WTC11 (cell line): ENCODE measurements at regions not wholly inside any gene's neighbourhood (a gene's known extent, or its start where the extent isn't known, plus 50 kb on each side); places are given as distances from the start of the nearest gene placed in this dataset.
A peak's percentile ranks its signal among the peaks of the same experiment; 100 is the strongest.

ENCODE experiments used
- ATAC-seq: fragments of 200-7000 bp; cut with Tn5 transposase; 2 replicates; pipeline ENCODE4 v1.10.0; 2021; ENCODE audit warnings: mild to moderate bottlenecking, moderate library complexity
- CTCF ChIA-PET: fragments of 300-600 bp; sonication (Branson Sonifier 250); formaldehyde crosslinking; loops from one replicate; lab custom pipeline; 2021; ENCODE audit warnings: antibody characterized with exemption; lab: Charles Lee
- POLR2A ChIA-PET: fragments of 350-600 bp; sonication (Branson Sonifier 250); formaldehyde crosslinking; loops from one replicate; lab custom pipeline; 2021; ENCODE audit warnings: antibody characterized with exemption; lab: Charles Lee
- DNase-seq: peaks from one replicate; pipeline ENCODE4 v3.0.0; 2021; ENCODE audit warnings: low spot score
- H3K27ac Mint-ChIP-seq: 2 replicates; pipeline ENCODE4 v1.8.0; 2021; ENCODE audit warnings: mixed read lengths
- H3K27me3 Mint-ChIP-seq: 2 replicates; pipeline ENCODE4 v1.8.0; 2021; ENCODE audit warnings: low read depth, mild to moderate bottlenecking, moderate library complexity, mixed read lengths
- H3K36me3 Mint-ChIP-seq: 2 replicates; pipeline ENCODE4 v1.8.0; 2021; ENCODE audit warnings: mixed read lengths
- H3K4me1 Mint-ChIP-seq: 2 replicates; pipeline ENCODE4 v1.8.0; 2022; ENCODE audit warnings: mixed read lengths
- H3K4me3 Mint-ChIP-seq: 2 replicates; pipeline ENCODE4 v1.8.0; 2021; ENCODE audit warnings: mild to moderate bottlenecking, moderate library complexity, mixed read lengths
- H3K9me3 Mint-ChIP-seq: 2 replicates; pipeline ENCODE4 v1.8.0; 2021; ENCODE audit warnings: mixed read lengths
- ATF1 ChIP-seq: sonication (generic); formaldehyde crosslinking; IDR thresholded peaks from 2 replicates; pipeline ENCODE4 v1.8.1; 2023; ENCODE audit warnings: mild to moderate bottlenecking, moderate library complexity, missing genetic modification reagents
- CREB1 ChIP-seq: sonication (generic); formaldehyde crosslinking; IDR thresholded peaks from 2 replicates; pipeline ENCODE4 v1.8.0; 2023; ENCODE audit warnings: mild to moderate bottlenecking, missing genetic modification reagents
- ESRRA ChIP-seq: sonication (generic); formaldehyde crosslinking; IDR thresholded peaks from 2 replicates; pipeline ENCODE4 v1.8.1; 2022; ENCODE audit warnings: mild to moderate bottlenecking, missing genetic modification reagents, borderline replicate concordance
- ETV6 ChIP-seq: sonication (generic); formaldehyde crosslinking; IDR thresholded peaks from 2 replicates; pipeline ENCODE4 v1.8.1; 2022; ENCODE audit warnings: mild to moderate bottlenecking, missing genetic modification reagents
- JUN ChIP-seq: sonication (generic); formaldehyde crosslinking; IDR thresholded peaks from 2 replicates; pipeline ENCODE4 v1.8.0; 2023; ENCODE audit warnings: mild to moderate bottlenecking, missing genetic modification reagents
- NR3C1 ChIP-seq: sonication (generic); formaldehyde crosslinking; conservative IDR thresholded peaks from 2 replicates; pipeline ENCODE4 v1.8.1; 2023; ENCODE audit warnings: low read depth, mild to moderate bottlenecking, missing genetic modification reagents
- PRRX2 ChIP-seq: fragments of 250-450 bp; sonication (Bioruptor Pico); IDR thresholded peaks from 2 replicates; pipeline ENCODE4 v1.8.0; 2021; ENCODE audit warnings: mild to moderate bottlenecking
- RORB ChIP-seq: fragments of 250-450 bp; sonication (Bioruptor Pico); IDR thresholded peaks from 2 replicates; pipeline ENCODE4 v1.9.0; 2021; ENCODE audit warnings: mild to moderate bottlenecking
- SMAD4 ChIP-seq: sonication (generic); formaldehyde crosslinking; IDR thresholded peaks from 2 replicates; pipeline ENCODE4 v1.8.0; 2022; ENCODE audit warnings: mild to moderate bottlenecking, missing genetic modification reagents
- ZNF121 ChIP-seq: sonication (generic); formaldehyde crosslinking; IDR thresholded peaks from 2 replicates; pipeline ENCODE4 v1.8.0; 2023; ENCODE audit warnings: missing genetic modification reagents
- ZNF263 ChIP-seq: sonication (generic); formaldehyde crosslinking; IDR thresholded peaks from 2 replicates; pipeline ENCODE4 v1.8.1; 2022; ENCODE audit warnings: low read depth, mild to moderate bottlenecking, moderate library complexity, missing genetic modification reagents
- ZNF671 ChIP-seq: fragments of 250-450 bp; sonication (Bioruptor Pico); IDR thresholded peaks from 2 replicates; pipeline ENCODE4 v1.8.0; 2021; ENCODE audit warnings: mild to moderate bottlenecking
- TF ChIP-seq, protein P1 (sequence below): sonication (generic); formaldehyde crosslinking; IDR thresholded peaks from 2 replicates; pipeline ENCODE4 v1.8.0; 2022; ENCODE audit warnings: missing genetic modification reagents
- TF ChIP-seq, protein P2 (sequence below): fragments of 250-450 bp; sonication (Bioruptor Pico); IDR thresholded peaks from 2 replicates; pipeline ENCODE4 v1.9.0; 2021; ENCODE audit warnings: mild to moderate bottlenecking
- TF ChIP-seq, protein P3 (sequence below): sonication (generic); formaldehyde crosslinking; IDR thresholded peaks from 2 replicates; pipeline ENCODE4 v1.8.1; 2023; ENCODE audit warnings: mild to moderate bottlenecking, missing genetic modification reagents
- TF ChIP-seq, protein P4 (sequence below): sonication (generic); formaldehyde crosslinking; IDR thresholded peaks from 2 replicates; pipeline ENCODE4 v1.8.0; 2022; ENCODE audit warnings: mild to moderate bottlenecking, missing genetic modification reagents
- TF ChIP-seq, protein P5 (sequence below): fragments of 250-450 bp; sonication (Bioruptor Pico); IDR thresholded peaks from 2 replicates; pipeline ENCODE4 v1.9.0; 2021; ENCODE audit warnings: mild to moderate bottlenecking
- TF ChIP-seq, protein P6 (sequence below): fragments of 200-600 bp; IDR thresholded peaks from 2 replicates; pipeline ENCODE4 v1.8.0; 2022; ENCODE audit warnings: antibody characterized with exemption
- TF ChIP-seq, protein P7 (sequence below): fragments of 250-450 bp; sonication (Bioruptor Pico); IDR thresholded peaks from 2 replicates; pipeline ENCODE4 v1.8.0; 2021; ENCODE audit warnings: mild to moderate bottlenecking

DNA sequence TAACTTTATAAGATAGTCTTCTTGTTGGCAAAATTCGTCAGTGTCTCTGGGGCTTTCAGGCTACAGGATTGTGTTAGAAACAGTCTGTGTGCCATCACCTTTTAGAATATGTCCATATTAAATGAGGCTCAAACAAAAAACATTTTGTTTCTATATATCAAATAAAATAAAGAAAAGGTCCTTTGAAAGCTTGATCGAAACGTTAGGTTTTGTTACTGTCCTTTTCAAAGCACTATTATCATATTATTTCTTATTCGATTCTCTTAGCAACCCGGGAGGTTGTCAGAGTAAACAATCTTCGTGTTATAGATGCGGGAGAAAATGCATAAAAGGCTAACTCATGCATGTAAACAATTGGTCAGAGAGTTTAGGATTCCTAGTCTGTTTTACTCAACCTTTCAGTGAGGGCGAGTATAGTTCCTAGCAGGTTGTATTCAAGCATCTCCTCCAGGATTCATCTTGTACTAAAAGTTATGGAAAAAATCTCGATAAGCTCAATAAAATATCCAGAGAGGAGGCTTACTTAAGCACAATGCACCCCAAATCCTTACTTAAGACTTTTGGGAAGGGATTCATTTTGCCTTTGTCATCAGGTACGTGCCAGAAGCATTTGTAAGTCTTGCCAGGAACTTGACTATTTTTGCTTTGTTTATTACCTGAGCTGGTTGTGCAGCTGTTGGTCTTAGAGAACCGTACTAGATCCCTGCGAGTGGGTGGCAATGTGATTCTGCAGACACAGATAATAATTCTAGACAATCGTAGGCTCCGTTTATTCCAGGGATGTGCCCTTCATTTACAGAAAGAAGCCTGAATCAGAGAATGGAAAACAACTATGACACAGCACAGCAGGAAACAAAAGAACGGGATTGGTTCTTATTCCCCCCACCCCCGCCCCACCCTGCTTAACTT, 159.6 kb upstream of the ZNF217 start:
- H3K27ac Mint-ChIP-seq, result peak overlapping the region; percentile 98
- ChIA-PET CTCF (interaction anchor here (0.9 to 1.8 kb wide), 2 partner anchors 16 to 162 kb away, joined by 4 to 6 read pairs; no protein-coding TSS in a partner anchor), POLR2A (interaction anchor here (1.0 kb wide), 2 partner anchors 12 to 16 kb away, joined by 3 read pairs; no protein-coding TSS in a partner anchor)
- no peaks in the 10 kb centered on the region for H3K36me3 Mint-ChIP-seq
- peaks cover 67% of the 10 kb centered on the region for H3K4me1 Mint-ChIP-seq
- no peak for TF ChIP-seq ZNF121 (CRISPR knock-in tag)
- TF ChIP-seq, protein P1, sequence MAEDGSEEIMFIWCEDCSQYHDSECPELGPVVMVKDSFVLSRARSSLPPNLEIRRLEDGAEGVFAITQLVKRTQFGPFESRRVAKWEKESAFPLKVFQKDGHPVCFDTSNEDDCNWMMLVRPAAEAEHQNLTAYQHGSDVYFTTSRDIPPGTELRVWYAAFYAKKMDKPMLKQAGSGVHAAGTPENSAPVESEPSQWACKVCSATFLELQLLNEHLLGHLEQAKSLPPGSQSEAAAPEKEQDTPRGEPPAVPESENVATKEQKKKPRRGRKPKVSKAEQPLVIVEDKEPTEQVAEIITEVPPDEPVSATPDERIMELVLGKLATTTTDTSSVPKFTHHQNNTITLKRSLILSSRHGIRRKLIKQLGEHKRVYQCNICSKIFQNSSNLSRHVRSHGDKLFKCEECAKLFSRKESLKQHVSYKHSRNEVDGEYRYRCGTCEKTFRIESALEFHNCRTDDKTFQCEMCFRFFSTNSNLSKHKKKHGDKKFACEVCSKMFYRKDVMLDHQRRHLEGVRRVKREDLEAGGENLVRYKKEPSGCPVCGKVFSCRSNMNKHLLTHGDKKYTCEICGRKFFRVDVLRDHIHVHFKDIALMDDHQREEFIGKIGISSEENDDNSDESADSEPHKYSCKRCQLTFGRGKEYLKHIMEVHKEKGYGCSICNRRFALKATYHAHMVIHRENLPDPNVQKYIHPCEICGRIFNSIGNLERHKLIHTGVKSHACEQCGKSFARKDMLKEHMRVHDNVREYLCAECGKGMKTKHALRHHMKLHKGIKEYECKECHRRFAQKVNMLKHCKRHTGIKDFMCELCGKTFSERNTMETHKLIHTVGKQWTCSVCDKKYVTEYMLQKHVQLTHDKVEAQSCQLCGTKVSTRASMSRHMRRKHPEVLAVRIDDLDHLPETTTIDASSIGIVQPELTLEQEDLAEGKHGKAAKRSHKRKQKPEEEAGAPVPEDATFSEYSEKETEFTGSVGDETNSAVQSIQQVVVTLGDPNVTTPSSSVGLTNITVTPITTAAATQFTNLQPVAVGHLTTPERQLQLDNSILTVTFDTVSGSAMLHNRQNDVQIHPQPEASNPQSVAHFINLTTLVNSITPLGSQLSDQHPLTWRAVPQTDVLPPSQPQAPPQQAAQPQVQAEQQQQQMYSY (CRISPR knock-in tag), result no peak
- TF ChIP-seq, protein P2, sequence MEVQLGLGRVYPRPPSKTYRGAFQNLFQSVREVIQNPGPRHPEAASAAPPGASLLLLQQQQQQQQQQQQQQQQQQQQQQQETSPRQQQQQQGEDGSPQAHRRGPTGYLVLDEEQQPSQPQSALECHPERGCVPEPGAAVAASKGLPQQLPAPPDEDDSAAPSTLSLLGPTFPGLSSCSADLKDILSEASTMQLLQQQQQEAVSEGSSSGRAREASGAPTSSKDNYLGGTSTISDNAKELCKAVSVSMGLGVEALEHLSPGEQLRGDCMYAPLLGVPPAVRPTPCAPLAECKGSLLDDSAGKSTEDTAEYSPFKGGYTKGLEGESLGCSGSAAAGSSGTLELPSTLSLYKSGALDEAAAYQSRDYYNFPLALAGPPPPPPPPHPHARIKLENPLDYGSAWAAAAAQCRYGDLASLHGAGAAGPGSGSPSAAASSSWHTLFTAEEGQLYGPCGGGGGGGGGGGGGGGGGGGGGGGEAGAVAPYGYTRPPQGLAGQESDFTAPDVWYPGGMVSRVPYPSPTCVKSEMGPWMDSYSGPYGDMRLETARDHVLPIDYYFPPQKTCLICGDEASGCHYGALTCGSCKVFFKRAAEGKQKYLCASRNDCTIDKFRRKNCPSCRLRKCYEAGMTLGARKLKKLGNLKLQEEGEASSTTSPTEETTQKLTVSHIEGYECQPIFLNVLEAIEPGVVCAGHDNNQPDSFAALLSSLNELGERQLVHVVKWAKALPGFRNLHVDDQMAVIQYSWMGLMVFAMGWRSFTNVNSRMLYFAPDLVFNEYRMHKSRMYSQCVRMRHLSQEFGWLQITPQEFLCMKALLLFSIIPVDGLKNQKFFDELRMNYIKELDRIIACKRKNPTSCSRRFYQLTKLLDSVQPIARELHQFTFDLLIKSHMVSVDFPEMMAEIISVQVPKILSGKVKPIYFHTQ (CRISPR knock-in tag), result no peak
- TF ChIP-seq, protein P3, sequence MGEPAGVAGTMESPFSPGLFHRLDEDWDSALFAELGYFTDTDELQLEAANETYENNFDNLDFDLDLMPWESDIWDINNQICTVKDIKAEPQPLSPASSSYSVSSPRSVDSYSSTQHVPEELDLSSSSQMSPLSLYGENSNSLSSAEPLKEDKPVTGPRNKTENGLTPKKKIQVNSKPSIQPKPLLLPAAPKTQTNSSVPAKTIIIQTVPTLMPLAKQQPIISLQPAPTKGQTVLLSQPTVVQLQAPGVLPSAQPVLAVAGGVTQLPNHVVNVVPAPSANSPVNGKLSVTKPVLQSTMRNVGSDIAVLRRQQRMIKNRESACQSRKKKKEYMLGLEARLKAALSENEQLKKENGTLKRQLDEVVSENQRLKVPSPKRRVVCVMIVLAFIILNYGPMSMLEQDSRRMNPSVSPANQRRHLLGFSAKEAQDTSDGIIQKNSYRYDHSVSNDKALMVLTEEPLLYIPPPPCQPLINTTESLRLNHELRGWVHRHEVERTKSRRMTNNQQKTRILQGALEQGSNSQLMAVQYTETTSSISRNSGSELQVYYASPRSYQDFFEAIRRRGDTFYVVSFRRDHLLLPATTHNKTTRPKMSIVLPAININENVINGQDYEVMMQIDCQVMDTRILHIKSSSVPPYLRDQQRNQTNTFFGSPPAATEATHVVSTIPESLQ, result no peak
- TF ChIP-seq, protein P4, sequence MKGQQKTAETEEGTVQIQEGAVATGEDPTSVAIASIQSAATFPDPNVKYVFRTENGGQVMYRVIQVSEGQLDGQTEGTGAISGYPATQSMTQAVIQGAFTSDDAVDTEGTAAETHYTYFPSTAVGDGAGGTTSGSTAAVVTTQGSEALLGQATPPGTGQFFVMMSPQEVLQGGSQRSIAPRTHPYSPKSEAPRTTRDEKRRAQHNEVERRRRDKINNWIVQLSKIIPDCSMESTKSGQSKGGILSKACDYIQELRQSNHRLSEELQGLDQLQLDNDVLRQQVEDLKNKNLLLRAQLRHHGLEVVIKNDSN (CRISPR knock-in tag), result no peak
- TF ChIP-seq RORB (CRISPR knock-in tag), result no peak
- TF ChIP-seq CREB1 (CRISPR knock-in tag), result no peak
- no peak for TF ChIP-seq NR3C1
- TF ChIP-seq SMAD4 (CRISPR knock-in tag), result no peak
- TF ChIP-seq PRRX2 (CRISPR knock-in tag), result no peak
- no peak for TF ChIP-seq ATF1
- no peak for TF ChIP-seq ZNF671
- TF ChIP-seq, protein P5, sequence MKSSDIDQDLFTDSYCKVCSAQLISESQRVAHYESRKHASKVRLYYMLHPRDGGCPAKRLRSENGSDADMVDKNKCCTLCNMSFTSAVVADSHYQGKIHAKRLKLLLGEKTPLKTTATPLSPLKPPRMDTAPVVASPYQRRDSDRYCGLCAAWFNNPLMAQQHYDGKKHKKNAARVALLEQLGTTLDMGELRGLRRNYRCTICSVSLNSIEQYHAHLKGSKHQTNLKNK, result no peak
- TF ChIP-seq, protein P6, sequence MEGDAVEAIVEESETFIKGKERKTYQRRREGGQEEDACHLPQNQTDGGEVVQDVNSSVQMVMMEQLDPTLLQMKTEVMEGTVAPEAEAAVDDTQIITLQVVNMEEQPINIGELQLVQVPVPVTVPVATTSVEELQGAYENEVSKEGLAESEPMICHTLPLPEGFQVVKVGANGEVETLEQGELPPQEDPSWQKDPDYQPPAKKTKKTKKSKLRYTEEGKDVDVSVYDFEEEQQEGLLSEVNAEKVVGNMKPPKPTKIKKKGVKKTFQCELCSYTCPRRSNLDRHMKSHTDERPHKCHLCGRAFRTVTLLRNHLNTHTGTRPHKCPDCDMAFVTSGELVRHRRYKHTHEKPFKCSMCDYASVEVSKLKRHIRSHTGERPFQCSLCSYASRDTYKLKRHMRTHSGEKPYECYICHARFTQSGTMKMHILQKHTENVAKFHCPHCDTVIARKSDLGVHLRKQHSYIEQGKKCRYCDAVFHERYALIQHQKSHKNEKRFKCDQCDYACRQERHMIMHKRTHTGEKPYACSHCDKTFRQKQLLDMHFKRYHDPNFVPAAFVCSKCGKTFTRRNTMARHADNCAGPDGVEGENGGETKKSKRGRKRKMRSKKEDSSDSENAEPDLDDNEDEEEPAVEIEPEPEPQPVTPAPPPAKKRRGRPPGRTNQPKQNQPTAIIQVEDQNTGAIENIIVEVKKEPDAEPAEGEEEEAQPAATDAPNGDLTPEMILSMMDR, result no peak
- no peak for TF ChIP-seq ETV6 (CRISPR knock-in tag)
- no peak for TF ChIP-seq ZNF263
- TF ChIP-seq, protein P7, sequence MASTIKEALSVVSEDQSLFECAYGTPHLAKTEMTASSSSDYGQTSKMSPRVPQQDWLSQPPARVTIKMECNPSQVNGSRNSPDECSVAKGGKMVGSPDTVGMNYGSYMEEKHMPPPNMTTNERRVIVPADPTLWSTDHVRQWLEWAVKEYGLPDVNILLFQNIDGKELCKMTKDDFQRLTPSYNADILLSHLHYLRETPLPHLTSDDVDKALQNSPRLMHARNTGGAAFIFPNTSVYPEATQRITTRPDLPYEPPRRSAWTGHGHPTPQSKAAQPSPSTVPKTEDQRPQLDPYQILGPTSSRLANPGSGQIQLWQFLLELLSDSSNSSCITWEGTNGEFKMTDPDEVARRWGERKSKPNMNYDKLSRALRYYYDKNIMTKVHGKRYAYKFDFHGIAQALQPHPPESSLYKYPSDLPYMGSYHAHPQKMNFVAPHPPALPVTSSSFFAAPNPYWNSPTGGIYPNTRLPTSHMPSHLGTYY (CRISPR knock-in tag), result no peak
- no peak for TF ChIP-seq ESRRA (CRISPR knock-in tag)
- no peak for TF ChIP-seq JUN (CRISPR knock-in tag)
- TF ChIP-seq, all 79 proteins: peak for 0
- H3K9me3 Mint-ChIP-seq, result no peaks in the 10 kb centered on the region
- DNase-seq (no peak), ATAC-seq (no peak)
- 0 out of 2 replicates have a peak overlapping the region, but pooled peaks have one; percentile 35 for H3K4me3 Mint-ChIP-seq
- no peaks in the 10 kb centered on the region for H3K27me3 Mint-ChIP-seq
